HEK293 (cell line): ENCODE measurements at regions not wholly inside any gene's neighbourhood (a gene's known extent, or its start where the extent isn't known, plus 50 kb on each side); places are given as distances from the start of the nearest gene placed in this dataset.

Source experiments
- CTCF ChIP-seq: fragments of 450-650 bp; formaldehyde crosslinking; IDR thresholded peaks from 2 replicates; pipeline ENCODE4 v1.5.1; 2016; ENCODE audit warnings: missing biosample characterization, missing genetic modification characterization
- KLF10 ChIP-seq: fragments of 450-650 bp; IDR thresholded peaks from 2 replicates; pipeline ENCODE4 v1.5.1; 2018; ENCODE audit warnings: missing biosample characterization, mild to moderate bottlenecking, missing genetic modification characterization
- MZF1 ChIP-seq: fragments of 450-650 bp; formaldehyde crosslinking; IDR thresholded peaks from 2 replicates; pipeline ENCODE4 v1.5.1; 2017; ENCODE audit warnings: missing biosample characterization, missing genetic modification characterization, borderline replicate concordance
- SETDB1 ChIP-seq: IDR thresholded peaks from one replicate; pipeline ENCODE4 v1.6.1; 2017; ENCODE audit warnings: mild to moderate bottlenecking, low read length, moderate library complexity, mixed read lengths; ENCODE audit not compliant: insufficient read length
- YY2 ChIP-seq: fragments of 450-650 bp; formaldehyde crosslinking; IDR thresholded peaks from 2 replicates; pipeline ENCODE4 v1.5.1; 2016; ENCODE audit warnings: missing biosample characterization, missing genetic modification characterization
- ZFP37 ChIP-seq: fragments of 450-650 bp; formaldehyde crosslinking; IDR thresholded peaks from 2 replicates; pipeline ENCODE4 v1.5.1; 2016; ENCODE audit warnings: missing biosample characterization, missing genetic modification characterization
- ZNF174 ChIP-seq: fragments of 450-650 bp; formaldehyde crosslinking; IDR thresholded peaks from 2 replicates; pipeline ENCODE4 v1.5.0; 2017; ENCODE audit warnings: missing biosample characterization, mild to moderate bottlenecking, missing genetic modification characterization
- ZNF175 ChIP-seq: fragments of 450-650 bp; formaldehyde crosslinking; IDR thresholded peaks from 2 replicates; pipeline ENCODE4 v1.5.1; 2016; ENCODE audit warnings: missing biosample characterization, missing genetic modification characterization
- ZNF184 ChIP-seq: fragments of 450-650 bp; IDR thresholded peaks from 2 replicates; pipeline ENCODE4 v1.5.1; 2018; ENCODE audit warnings: missing biosample characterization, mild to moderate bottlenecking, missing genetic modification characterization
- ZNF211 ChIP-seq: fragments of 450-650 bp; formaldehyde crosslinking; IDR thresholded peaks from 2 replicates; pipeline ENCODE4 v1.5.1; 2016; ENCODE audit warnings: low read depth, missing biosample characterization, missing genetic modification characterization
- ZNF416 ChIP-seq: fragments of 450-650 bp; formaldehyde crosslinking; IDR thresholded peaks from 2 replicates; pipeline ENCODE4 v1.5.1; 2016; ENCODE audit warnings: missing biosample characterization, missing genetic modification characterization
- ZNF768 ChIP-seq: fragments of 450-650 bp; formaldehyde crosslinking; IDR thresholded peaks from 2 replicates; pipeline ENCODE4 v1.5.1; 2018; ENCODE audit warnings: missing biosample characterization, mild to moderate bottlenecking, missing genetic modification characterization

- TF ChIP-seq ZFP37 (tag by site-specific recombination): no peak
- no peak for TF ChIP-seq ZNF416
- TF ChIP-seq MZF1 (tag by site-specific recombination): no peak
- no peak for TF ChIP-seq ZNF174 (tag by site-specific recombination)
- TF ChIP-seq YY2 (tag by site-specific recombination): no peak
- no peak for TF ChIP-seq CTCF (tag by site-specific recombination)
- no peak for TF ChIP-seq ZNF175 (tag by site-specific recombination)
- TF ChIP-seq ZNF184 (tag by site-specific recombination): no peak
- TF ChIP-seq KLF10 (tag by site-specific recombination): no peak
- no peak for TF ChIP-seq ZNF211 (tag by site-specific recombination)
- no peak for TF ChIP-seq SETDB1
- TF ChIP-seq ZNF768: no peak
These were observed 481.7 kb upstream of the TGFBR2 start for GRCh38 chr3:30124435-30125370.
